ENCODE measurements at regions not wholly inside any gene's neighbourhood (a gene's known extent, or its start where the extent isn't known, plus 50 kb on each side); places are given as distances from the start of the nearest gene placed in this dataset.
"Not testable (repeated sequence)": the region's sequence is repeated elsewhere in the genome, so short reads cannot be mapped to it uniquely, and the experiment has no call there.

DNA sequence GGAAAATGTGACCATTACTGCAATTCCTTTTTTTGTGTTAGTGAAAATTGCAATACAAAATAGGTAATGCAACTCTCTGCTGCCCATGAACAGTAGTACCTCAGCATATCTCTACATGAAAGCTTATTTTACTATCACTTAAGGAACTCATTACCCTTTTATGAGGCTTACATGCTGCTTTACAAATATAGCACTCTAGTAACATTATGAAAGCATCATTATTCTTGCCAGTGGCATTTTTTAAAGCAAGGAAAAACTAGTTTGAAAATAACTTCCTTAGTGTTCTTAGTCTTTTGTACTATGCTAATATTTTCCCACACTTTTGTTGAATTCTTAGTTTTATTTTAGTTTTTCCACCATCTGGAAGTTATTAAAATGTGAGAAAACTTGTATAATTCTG, 797.3 kb upstream of the ARRDC3 start:
- DNase-seq = no peak
- intact Hi-C loops (cut with DNase I) = no loop called here
- ATAC-seq = no peak

- intact Hi-C loops (cut with DNase I) = no loop called here
- DNase-seq = no peak
- no peak for ATAC-seq
Measured at GRCh38 chr5:92179651-92180050, 796.5 kb upstream of the ARRDC3 start.

GRCh38 chr5:92177926-92178487, 794.9 kb upstream of the ARRDC3 start:
- DNase-seq = no peak
- no peak for ATAC-seq

DNA sequence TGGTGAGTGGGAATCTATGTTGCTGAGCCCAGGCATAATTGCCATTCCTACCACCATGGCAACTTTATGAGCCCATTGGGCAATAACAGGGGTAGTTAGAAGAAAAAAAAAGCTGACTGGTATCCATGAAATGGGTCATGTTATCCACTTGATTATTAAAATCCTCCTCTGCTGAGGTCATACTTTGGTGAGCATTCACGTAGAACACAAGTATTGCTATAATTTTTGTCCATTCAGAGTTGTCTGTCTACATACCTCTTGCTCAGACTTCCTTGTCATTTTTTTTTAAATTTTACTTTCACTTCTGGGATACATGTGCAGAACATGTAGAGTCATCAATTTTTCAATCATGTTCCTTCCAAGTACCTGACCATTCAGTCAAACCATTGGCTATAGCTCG, 780.8 kb upstream of the ARRDC3 start:
- DNase-seq (no peak), ATAC-seq (no peak)
- intact Hi-C loops (cut with DNase I) = no loop called here

More at GRCh38 chr5:92177926-92178487, 794.9 kb upstream of the ARRDC3 start:
- intact Hi-C loops (cut with DNase I) = no loop called here

- ATAC-seq = no peak
- intact Hi-C loops (cut with DNase I) = loop anchor here in 1 of 2 donors (10.0 kb wide), 1 partner anchor 73 kb away; no protein-coding TSS in a partner anchor
- no peak for DNase-seq
Measured at GRCh38 chr5:92147798-92148197, 764.7 kb upstream of the ARRDC3 start.

GRCh38 chr5:92147266-92147665, 764.1 kb upstream of the ARRDC3 start:
- intact Hi-C loops (cut with DNase I) = loop anchor here in 1 of 2 donors (10.0 kb wide), 1 partner anchor 72 kb away; no protein-coding TSS in a partner anchor
- no peak for ATAC-seq

DNA sequence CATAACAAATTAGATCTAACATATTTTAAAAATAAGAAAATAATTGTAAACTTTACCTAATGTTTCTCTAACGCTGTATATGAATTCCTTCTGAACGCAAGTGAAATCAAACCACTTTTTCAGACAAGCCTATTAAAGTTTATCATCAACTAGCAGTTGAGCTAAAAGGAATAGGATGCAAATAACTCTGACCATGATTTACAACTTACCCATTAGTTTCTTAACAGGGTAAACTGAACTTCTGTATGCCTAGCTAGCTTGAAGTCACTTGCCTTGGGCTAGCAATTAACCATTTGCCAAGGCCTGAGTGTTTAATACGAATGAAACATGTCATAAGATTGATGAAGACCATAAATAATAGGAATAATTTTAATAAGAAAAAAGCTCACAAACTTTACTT, 762.7 kb upstream of the ARRDC3 start:
- ATAC-seq = no peak
- no peak for DNase-seq
- intact Hi-C loops (cut with DNase I) = loop anchor here in 1 of 2 donors (10.0 kb wide), 1 partner anchor 71 kb away; no protein-coding TSS in a partner anchor

More at GRCh38 chr5:92147266-92147665, 764.1 kb upstream of the ARRDC3 start:
- DNase-seq = no peak

GRCh38 chr5:92144824-92145223, 761.7 kb upstream of the ARRDC3 start:
- intact Hi-C loops (cut with DNase I) = loop anchor here in 1 of 2 donors (10.0 kb wide), 1 partner anchor 70 kb away; no protein-coding TSS in a partner anchor
- DNase-seq (no peak), ATAC-seq (no peak)

DNA sequence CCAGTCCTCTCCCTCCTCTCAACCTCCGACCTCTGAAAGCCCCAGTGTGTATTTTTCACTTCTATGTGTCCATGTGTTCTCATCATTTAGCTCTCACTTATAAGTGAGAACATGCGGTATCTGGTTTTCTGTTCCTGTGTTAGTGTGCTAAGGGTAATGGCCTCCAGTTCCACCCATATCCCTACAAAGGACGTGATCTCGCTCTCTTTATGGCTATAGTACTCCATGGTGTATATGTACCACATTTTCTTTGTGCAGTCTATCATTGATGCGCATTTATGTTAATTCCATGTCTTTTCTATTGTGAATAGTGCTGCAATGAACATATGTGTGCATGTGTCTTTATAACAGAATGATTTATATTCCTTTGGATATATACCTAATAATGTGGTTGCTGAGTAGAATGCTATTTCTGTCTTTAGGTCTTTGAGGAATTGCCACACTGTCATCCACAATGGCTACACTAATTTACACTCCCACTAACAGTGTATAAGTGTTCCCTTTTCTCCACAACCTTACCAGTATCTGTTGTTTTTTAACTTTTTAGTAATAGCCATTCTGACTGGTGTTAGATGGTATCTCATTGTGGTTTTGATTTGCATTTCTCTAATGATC, 749.3 kb upstream of the ARRDC3 start:
- DNase-seq; intact Hi-C loops (cut with DNase I); ATAC-seq: not testable (repeated sequence)

DNA sequence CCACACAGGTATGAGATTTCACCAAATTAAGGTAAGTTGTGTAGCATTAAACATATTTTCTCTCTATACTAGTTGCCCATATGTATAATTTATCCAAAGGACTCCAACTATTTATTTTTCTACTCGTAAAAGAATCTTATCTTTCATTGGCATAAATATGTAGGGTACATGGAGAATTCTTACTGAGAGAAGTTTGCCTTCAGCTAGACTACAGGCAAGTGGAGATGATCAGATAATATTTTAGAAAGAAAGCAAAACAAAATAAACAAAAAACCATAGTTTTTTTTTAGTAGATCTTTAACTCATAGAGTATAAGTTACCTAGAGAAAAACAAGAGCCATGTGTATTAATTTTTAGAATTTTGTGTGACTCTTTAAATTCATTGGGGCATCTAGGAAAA, 743.1 kb upstream of the ARRDC3 start:
- intact Hi-C loops (cut with DNase I) = no loop called here
- no peak for ATAC-seq
- no peak for DNase-seq

DNA sequence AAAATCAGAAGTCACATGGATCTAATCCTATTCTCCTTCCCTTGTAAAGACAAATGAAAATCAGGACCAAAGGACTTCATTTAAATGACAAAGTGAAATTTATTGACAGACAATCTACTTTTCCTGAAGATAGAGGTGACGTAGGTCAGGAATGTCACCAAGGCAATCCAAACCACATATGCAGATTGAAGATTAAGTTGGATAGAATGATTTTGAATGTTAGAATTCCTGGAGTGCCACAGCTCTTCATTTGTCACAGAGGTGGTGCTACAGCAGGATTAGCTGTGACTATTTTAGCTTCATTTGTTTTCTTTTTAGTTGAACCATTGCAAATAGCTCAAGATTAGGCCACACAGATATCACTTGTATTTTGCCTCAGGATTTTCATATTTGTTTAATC, 736.0 kb upstream of the ARRDC3 start:
- no peak for DNase-seq
- intact Hi-C loops (cut with DNase I) = no loop called here
- ATAC-seq = no peak

DNA sequence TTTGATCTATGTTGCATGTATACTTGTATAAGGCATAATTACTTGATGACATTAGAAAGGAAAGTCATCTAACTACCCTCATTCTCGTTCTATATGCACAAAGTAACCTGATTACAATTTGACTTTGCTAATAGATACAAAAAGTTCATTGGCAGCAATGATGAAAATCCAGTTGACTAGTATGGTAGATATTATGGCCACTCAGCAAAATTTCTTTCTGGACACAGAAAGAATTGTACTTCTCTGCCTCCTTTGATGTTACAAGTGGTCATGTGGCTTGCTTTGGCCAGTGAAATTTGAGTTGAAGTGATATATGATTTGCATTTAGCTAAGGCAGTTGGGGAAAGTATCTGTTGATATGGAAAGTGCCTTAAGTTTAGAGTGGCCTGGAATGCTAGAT, 723.7 kb upstream of the ARRDC3 start:
- no peak for ATAC-seq
- no peak for DNase-seq
- intact Hi-C loops (cut with DNase I) = no loop called here

GRCh38 chr5:92104126-92104525, 721.0 kb upstream of the ARRDC3 start:
- DNase-seq = no peak
- no peak for ATAC-seq
- intact Hi-C loops (cut with DNase I) = no loop called here

GRCh38 chr5:92102313-92102712, 719.2 kb upstream of the ARRDC3 start:
- intact Hi-C loops (cut with DNase I) = no loop called here
- no peak for DNase-seq
- ATAC-seq = no peak

DNA sequence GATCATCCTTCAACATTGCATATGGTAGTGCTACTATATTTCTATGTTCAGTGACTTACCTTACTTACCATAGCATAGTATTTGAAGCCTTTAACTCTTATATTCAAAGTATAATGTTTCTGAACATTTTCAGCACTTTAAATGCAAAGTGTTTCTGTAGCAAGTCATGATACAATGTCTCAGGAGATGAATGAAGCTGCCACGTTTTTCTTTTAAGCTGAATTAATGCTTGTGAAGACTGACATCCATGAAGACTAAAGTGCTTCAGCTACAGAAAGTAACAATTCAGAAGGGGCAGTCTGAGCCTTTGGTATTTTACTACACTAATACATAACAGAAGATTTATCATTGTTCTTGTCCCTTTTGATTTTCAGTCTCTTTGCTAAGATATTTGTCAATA, 709.1 kb upstream of the ARRDC3 start:
- ATAC-seq = no peak
- DNase-seq = no peak
- intact Hi-C loops (cut with DNase I) = no loop called here

DNA sequence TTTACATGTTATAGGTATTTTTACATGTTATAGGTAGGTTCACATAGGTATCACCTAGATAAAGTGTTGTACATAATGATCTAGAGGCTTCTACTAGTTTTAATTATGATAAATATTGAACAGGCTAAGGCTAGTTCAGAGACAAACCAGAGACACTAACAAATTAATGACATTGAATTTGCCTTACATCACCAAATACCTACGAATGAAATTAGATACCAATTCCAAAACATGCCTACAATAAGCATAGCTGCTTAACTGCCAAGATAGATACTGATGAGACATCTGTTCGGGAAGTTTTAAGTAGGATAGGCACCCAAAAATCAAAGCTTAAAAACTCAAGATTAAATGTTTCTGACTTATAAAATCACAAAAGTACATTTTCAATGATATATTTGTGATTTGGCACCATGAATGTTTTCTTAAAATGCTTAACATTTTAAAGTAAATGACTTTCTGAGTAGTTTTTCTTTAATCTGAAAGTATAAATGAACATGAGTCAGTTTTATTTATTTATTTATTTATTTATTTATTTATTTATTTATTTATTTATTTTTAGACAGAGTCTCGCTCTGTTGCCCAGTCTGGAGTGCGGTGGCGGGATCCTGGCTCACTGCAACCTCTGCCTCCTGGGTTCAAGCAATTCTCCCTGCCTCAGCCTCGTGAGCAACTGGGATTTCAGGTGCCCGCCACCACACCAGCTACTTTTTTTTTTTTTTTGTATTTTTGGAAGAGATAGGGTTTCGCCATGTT, 703.1 kb upstream of the ARRDC3 start:
- no peak for DNase-seq
- ATAC-seq = no peak
- intact Hi-C loops (cut with DNase I) = no loop called here

DNA sequence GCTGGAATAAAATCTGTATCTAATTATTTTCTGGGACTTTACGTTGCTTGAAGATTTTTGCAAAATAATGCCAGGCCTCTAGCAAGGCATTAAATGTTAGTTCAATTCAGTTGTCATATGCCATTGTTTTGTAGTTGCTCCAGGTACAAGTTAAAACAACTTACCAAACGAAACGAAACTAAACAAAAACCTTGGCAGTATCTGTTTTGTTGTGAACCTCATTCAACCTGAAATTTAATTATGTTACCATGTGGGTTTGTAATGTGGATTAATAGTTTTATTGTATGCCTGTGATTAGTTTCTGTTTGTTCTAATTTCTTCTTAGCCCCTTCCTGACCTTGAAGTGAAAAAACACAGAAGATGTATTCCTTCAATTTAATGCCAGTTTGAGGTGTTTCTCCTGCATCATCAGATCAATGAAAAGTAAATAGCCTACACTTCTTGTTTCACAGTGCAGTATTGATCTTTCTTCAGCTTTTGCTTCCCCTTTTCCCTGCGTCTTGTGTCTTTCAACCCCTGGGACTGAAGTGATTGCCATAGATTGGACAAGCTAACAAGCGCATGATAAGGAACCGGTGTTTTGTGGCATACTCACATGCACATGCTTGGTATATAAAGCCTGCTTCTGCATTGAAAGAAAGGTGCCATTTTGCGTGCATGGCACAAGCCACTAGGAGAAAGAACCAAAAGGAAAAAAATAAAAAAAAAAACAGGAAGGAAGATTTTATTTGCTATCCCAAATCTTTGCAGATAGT, 699.0 kb upstream of the ARRDC3 start:
- DNase-seq (no peak), ATAC-seq (no peak)
- intact Hi-C loops (cut with DNase I) = no loop called here

- no peak for DNase-seq
- intact Hi-C loops (cut with DNase I) = loop anchor here in 1 of 2 donors (10.0 kb wide), 1 partner anchor 74 kb away; no protein-coding TSS in a partner anchor
- no peak for ATAC-seq
Measured at GRCh38 chr5:92070786-92071185, 687.7 kb upstream of the ARRDC3 start.

DNA sequence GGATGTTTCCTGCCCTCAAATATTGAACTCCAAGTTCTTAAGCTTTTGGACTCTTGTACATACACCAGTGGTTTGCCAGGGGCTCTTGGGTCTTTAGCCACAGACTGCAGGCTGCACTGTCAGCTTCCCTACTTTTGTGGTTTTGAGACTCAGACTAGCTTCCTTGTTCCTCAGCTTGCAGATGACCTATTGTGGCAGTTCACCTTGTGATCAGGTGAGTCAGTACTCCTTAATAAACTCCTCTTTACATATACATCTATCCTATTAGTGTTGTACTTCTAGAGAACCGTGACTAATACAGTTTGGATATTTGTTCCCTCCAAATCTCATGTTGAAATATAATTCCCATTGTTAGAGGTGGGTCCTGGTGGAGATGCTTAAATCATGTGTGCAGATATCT, 681.9 kb upstream of the ARRDC3 start:
- intact Hi-C loops (cut with DNase I) = no loop called here
- ATAC-seq = no peak
- no peak for DNase-seq

DNA sequence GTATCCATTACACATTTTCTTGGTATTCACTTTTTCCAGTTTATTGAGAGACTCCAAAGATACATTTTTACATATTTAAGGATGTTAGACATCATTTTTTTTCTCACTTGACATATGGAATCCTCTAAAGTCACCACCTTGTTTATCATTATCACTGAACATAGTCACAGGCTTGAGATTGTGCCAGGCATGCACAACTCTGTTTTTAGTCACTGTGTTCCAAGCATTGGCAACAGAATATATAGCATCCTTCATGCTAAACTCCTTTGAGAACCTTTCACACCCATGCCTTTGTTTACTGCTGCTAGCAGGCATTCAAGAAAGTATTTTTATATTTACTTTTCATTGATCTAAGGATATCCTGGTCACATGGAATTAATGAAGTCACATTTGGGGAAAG, 668.6 kb upstream of the ARRDC3 start:
- no peak for DNase-seq
- intact Hi-C loops (cut with DNase I) = no loop called here

More for the DNA sequence above, 668.6 kb upstream of the ARRDC3 start:
- no peak for ATAC-seq

Data from left cardiac atrium (tissue), 4 donors.